Right lobe of liver (tissue), 6 donors: ENCODE measurements at regions not wholly inside any gene's neighbourhood (a gene's known extent, or its start where the extent isn't known, plus 50 kb on each side); places are given as distances from the start of the nearest gene placed in this dataset.

ENCODE experiments used
- ATAC-seq, 4 donors: fragments of 200-7000 bp; cut with Tn5 transposase; one replicate each; pipeline ENCODE4 v1.9.1; 2020; ENCODE audit warnings: mild to moderate bottlenecking in 4 of 4, moderate library complexity in 4 of 4
- DNase-seq, 3 donors: peaks; one replicate each; pipeline ENCODE4 v3.0.0-alpha.2; 2020
- H3K27ac ChIP-seq, 3 donors: fragments of 200-600 bp; one replicate each; pipeline ENCODE4 v1.8.0; 2022
- H3K27me3 ChIP-seq, 2 donors: fragments of 200-600 bp; one replicate each; pipeline ENCODE4 v1.8.0; 2022
- H3K36me3 ChIP-seq, 4 donors: fragments of 200-600 bp; sonication (generic) in 1 of 4; one replicate each; pipeline versions ENCODE4 v1.5.1 to v1.8.0; 2017 to 2022; ENCODE audit warnings: control low read depth in 1 of 4
- H3K4me1 ChIP-seq, 4 donors: fragments of 200-600 bp; sonication (generic) in 1 of 4; one replicate each; pipeline versions ENCODE4 v1.5.1 to v1.8.0; 2017 to 2022; ENCODE audit warnings: control low read depth in 1 of 4
- H3K4me3 ChIP-seq, 3 donors: fragments of 200-600 bp; one replicate each; pipeline ENCODE4 v1.8.0; 2022
- H3K9me3 ChIP-seq, 4 donors: fragments of 200-600 bp; sonication (generic) in 1 of 4; one replicate each; pipeline versions ENCODE4 v1.5.1 to v1.8.0; 2017 to 2022; ENCODE audit warnings: control low read depth in 1 of 4
- POLR2A ChIP-seq: fragments of 450-650 bp; IDR thresholded peaks from one replicate; pipeline ENCODE4 v1.6.1; 2017; ENCODE audit warnings: antibody characterized with exemption, mild to moderate bottlenecking
- WGBS: methylation state at CpG from one replicate; pipeline ENCODE4 v1.1.6; 2018; ENCODE audit warnings: low coverage, low lambda C conversion rate; ENCODE audit not compliant: insufficient coverage; ENCODE audit errors: missing lambda C conversion rate; 5-methylcytosine and 5-hydroxymethylcytosine counted together
- intact Hi-C, 2 donors: fragments of 100-400 bp; cut with DNase I; formaldehyde crosslinking; loops; one replicate each; pipeline versions ENCODE4 v1.11.2 to v1.14.1; 2022
- small RNA-seq, 2 experiments: library from RNA; depleted of rRNA; stranded (forward); fragments of <200 nt; gene quantifications; one replicate each; pipeline ENCODE3, GENCODE V24; 2016
- TF ChIP-seq, protein P1 (sequence below), 4 donors: fragments of 200-600 bp in 3 of 4; fragments of 450-650 bp in 1 of 4; IDR thresholded peaks; one replicate each; pipeline versions ENCODE4 v1.5.1 to v1.8.0; 2016 to 2022; ENCODE audit warnings: antibody characterized with exemption in 4 of 4, mild to moderate bottlenecking in 2 of 4
- donor health status: DM: no; HTN: yes; CAD: no.
- donor health status: DM: no; HTN: no; CAD: no.
- donor health status: DM: no; HTN: no; CAD: no.
- donor health status: DM: no; HTN: yes; CAD: no.
- donor health status: DM: no; HTN: yes; CAD: no.

DNA sequence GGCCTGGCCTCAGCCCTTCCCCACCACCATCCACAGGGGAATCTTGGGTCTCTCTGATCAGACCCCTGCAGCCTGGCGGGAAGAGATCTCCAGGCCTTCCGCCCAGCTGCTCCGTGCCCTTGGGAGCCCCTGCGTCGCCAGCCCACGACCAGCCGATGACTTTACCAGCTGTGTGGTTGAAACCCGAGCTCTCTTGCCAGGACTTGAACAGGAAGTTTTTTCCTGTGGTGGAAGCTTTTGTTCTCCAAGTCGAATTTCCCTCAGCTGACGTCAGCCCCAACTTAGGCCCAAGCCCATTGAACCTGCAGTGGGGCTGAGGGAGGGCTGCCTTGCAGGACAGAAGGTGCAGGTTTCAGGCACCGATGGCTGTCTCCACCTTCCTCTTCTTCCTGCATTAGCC lies 51.7 kb upstream of the SMAD3 start:
- DNase-seq (no peak), ATAC-seq (no peak)
- WGBS: 79% methylated on average over 9 of the region's 11 CpGs

More for the DNA sequence above, 51.7 kb upstream of the SMAD3 start:
- Histone ChIP-seq H3K36me3 (no peaks in the 10 kb centered on the region), H3K9me3 (no peaks in the 10 kb centered on the region), H3K4me1 (peaks cover 0 to 37% (median 1%) of the 10 kb centered on the region in 4 donors), H3K27ac (no peak overlapping the region), H3K27me3 (no peaks in the 10 kb centered on the region), H3K4me3 (no peak overlapping the region)
- TF ChIP-seq, protein P1, sequence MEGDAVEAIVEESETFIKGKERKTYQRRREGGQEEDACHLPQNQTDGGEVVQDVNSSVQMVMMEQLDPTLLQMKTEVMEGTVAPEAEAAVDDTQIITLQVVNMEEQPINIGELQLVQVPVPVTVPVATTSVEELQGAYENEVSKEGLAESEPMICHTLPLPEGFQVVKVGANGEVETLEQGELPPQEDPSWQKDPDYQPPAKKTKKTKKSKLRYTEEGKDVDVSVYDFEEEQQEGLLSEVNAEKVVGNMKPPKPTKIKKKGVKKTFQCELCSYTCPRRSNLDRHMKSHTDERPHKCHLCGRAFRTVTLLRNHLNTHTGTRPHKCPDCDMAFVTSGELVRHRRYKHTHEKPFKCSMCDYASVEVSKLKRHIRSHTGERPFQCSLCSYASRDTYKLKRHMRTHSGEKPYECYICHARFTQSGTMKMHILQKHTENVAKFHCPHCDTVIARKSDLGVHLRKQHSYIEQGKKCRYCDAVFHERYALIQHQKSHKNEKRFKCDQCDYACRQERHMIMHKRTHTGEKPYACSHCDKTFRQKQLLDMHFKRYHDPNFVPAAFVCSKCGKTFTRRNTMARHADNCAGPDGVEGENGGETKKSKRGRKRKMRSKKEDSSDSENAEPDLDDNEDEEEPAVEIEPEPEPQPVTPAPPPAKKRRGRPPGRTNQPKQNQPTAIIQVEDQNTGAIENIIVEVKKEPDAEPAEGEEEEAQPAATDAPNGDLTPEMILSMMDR (IDR thresholded peaks at IDR 0.05): no peak
- no peak for TF ChIP-seq POLR2A
- intact Hi-C loops: no loop called here

Small RNAs in the stretch of these regions (small RNA-seq; reads per million reads assigned to genes)
- 0 reads per million in 2 experiments for gene HMGN2P47
